ENCODE measurements at regions not wholly inside any gene's neighbourhood (a gene's known extent, or its start where the extent isn't known, plus 50 kb on each side); places are given as distances from the start of the nearest gene placed in this dataset.

- H3K9ac ChIP-seq (ENCODE audit: low read length in 2 of 2), result no peak overlapping the region
- H3K27ac ChIP-seq (ENCODE audit: low read length), result no peak overlapping the region
- no peaks in the 10 kb centered on the region for H3K4me1 ChIP-seq (ENCODE audit: control insufficient read depth, insufficient read depth, low read length)
- no peaks in the 10 kb centered on the region for H3K9me3 ChIP-seq (ENCODE audit: control insufficient read depth in 2 of 2, low read length in 2 of 2)
- H3K27me3 ChIP-seq (ENCODE audit: control insufficient read depth in 1 of 2, insufficient read depth in 2 of 2, low read length in 2 of 2), result no peaks in the 10 kb centered on the region
- H3K4me3 ChIP-seq (ENCODE audit: low read length in 2 of 2), result no peak overlapping the region
- no peaks in the 10 kb centered on the region for H3K36me3 ChIP-seq (ENCODE audit: control insufficient read depth in 2 of 2, insufficient read depth in 2 of 2, low read length in 2 of 2)
These were observed 1321.3 kb upstream of the SLC10A2 start for GRCh38 chr13:104387510-104387909.

- Histone ChIP-seq H3K27ac (ENCODE audit: low read length) (no peak overlapping the region), H3K4me1 (ENCODE audit: control insufficient read depth, insufficient read depth, low read length) (no peaks in the 10 kb centered on the region), H3K36me3 (ENCODE audit: control insufficient read depth in 2 of 2, insufficient read depth in 2 of 2, low read length in 2 of 2) (no peaks in the 10 kb centered on the region), H3K9me3 (ENCODE audit: control insufficient read depth in 2 of 2, low read length in 2 of 2) (no peaks in the 10 kb centered on the region), H3K27me3 (ENCODE audit: control insufficient read depth in 1 of 2, insufficient read depth in 2 of 2, low read length in 2 of 2) (no peaks in the 10 kb centered on the region), H3K9ac (ENCODE audit: low read length in 2 of 2) (no peak overlapping the region), H3K4me3 (ENCODE audit: low read length in 2 of 2) (no peak overlapping the region)
These were observed 1319.2 kb upstream of the SLC10A2 start for GRCh38 chr13:104385404-104385803.

- H3K9me3 ChIP-seq (ENCODE audit: control insufficient read depth in 2 of 2, low read length in 2 of 2), result no peaks in the 10 kb centered on the region
- H3K9ac ChIP-seq (ENCODE audit: low read length in 2 of 2), result no peak overlapping the region
- no peaks in the 10 kb centered on the region for H3K4me1 ChIP-seq (ENCODE audit: control insufficient read depth, insufficient read depth, low read length)
- no peak overlapping the region for H3K4me3 ChIP-seq (ENCODE audit: low read length in 2 of 2)
- no peaks in the 10 kb centered on the region for H3K36me3 ChIP-seq (ENCODE audit: control insufficient read depth in 2 of 2, insufficient read depth in 2 of 2, low read length in 2 of 2)
- no peaks in the 10 kb centered on the region for H3K27me3 ChIP-seq (ENCODE audit: control insufficient read depth in 1 of 2, insufficient read depth in 2 of 2, low read length in 2 of 2)
- H3K27ac ChIP-seq (ENCODE audit: low read length), result no peak overlapping the region
These were observed 1316.7 kb upstream of the SLC10A2 start for GRCh38 chr13:104382951-104383350.

GRCh38 chr13:104376588-104376987 is 1310.4 kb upstream of the SLC10A2 start:
- Histone ChIP-seq H3K27ac (ENCODE audit: low read length) (no peak overlapping the region), H3K4me3 (ENCODE audit: low read length in 2 of 2) (no peak overlapping the region), H3K27me3 (ENCODE audit: control insufficient read depth in 1 of 2, insufficient read depth in 2 of 2, low read length in 2 of 2) (no peaks in the 10 kb centered on the region), H3K36me3 (ENCODE audit: control insufficient read depth in 2 of 2, insufficient read depth in 2 of 2, low read length in 2 of 2) (no peaks in the 10 kb centered on the region), H3K4me1 (ENCODE audit: control insufficient read depth, insufficient read depth, low read length) (no peaks in the 10 kb centered on the region), H3K9me3 (ENCODE audit: control insufficient read depth in 2 of 2, low read length in 2 of 2) (no peaks in the 10 kb centered on the region), H3K9ac (ENCODE audit: low read length in 2 of 2) (no peak overlapping the region)

GRCh38 chr13:104375614-104376013 is 1309.4 kb upstream of the SLC10A2 start:
- Histone ChIP-seq H3K27me3 (ENCODE audit: control insufficient read depth in 1 of 2, insufficient read depth in 2 of 2, low read length in 2 of 2) (no peaks in the 10 kb centered on the region), H3K4me3 (ENCODE audit: low read length in 2 of 2) (no peak overlapping the region), H3K36me3 (ENCODE audit: control insufficient read depth in 2 of 2, insufficient read depth in 2 of 2, low read length in 2 of 2) (no peaks in the 10 kb centered on the region), H3K4me1 (ENCODE audit: control insufficient read depth, insufficient read depth, low read length) (no peaks in the 10 kb centered on the region), H3K9me3 (ENCODE audit: control insufficient read depth in 2 of 2, low read length in 2 of 2) (no peaks in the 10 kb centered on the region), H3K9ac (ENCODE audit: low read length in 2 of 2) (no peak overlapping the region), H3K27ac (ENCODE audit: low read length) (no peak overlapping the region)

GRCh38 chr13:104372095-104372655 is 1306.0 kb upstream of the SLC10A2 start:
- Histone ChIP-seq H3K4me3 (ENCODE audit: low read length in 2 of 2) (no peak overlapping the region), H3K27me3 (ENCODE audit: control insufficient read depth in 1 of 2, insufficient read depth in 2 of 2, low read length in 2 of 2) (no peaks in the 10 kb centered on the region), H3K27ac (ENCODE audit: low read length) (no peak overlapping the region), H3K4me1 (ENCODE audit: control insufficient read depth, insufficient read depth, low read length) (no peaks in the 10 kb centered on the region), H3K9me3 (ENCODE audit: control insufficient read depth in 2 of 2, low read length in 2 of 2) (no peaks in the 10 kb centered on the region), H3K36me3 (ENCODE audit: control insufficient read depth in 2 of 2, insufficient read depth in 2 of 2, low read length in 2 of 2) (no peaks in the 10 kb centered on the region), H3K9ac (ENCODE audit: low read length in 2 of 2) (no peak overlapping the region)

- peaks cover 0 to 2% of the 10 kb centered on the region in 2 donors for H3K9me3 ChIP-seq (ENCODE audit: control insufficient read depth in 2 of 2, low read length in 2 of 2)
- no peaks in the 10 kb centered on the region for H3K27me3 ChIP-seq (ENCODE audit: control insufficient read depth in 1 of 2, insufficient read depth in 2 of 2, low read length in 2 of 2)
- no peak overlapping the region for H3K9ac ChIP-seq (ENCODE audit: low read length in 2 of 2)
- no peak overlapping the region for H3K4me3 ChIP-seq (ENCODE audit: low read length in 2 of 2)
- no peak overlapping the region for H3K27ac ChIP-seq (ENCODE audit: low read length)
- no peaks in the 10 kb centered on the region for H3K36me3 ChIP-seq (ENCODE audit: control insufficient read depth in 2 of 2, insufficient read depth in 2 of 2, low read length in 2 of 2)
- H3K4me1 ChIP-seq (ENCODE audit: control insufficient read depth, insufficient read depth, low read length), result no peaks in the 10 kb centered on the region
These were observed 1299.2 kb upstream of the SLC10A2 start for GRCh38 chr13:104365430-104365829.

- Histone ChIP-seq H3K27ac (ENCODE audit: low read length) (no peak overlapping the region), H3K4me3 (ENCODE audit: low read length in 2 of 2) (no peak overlapping the region), H3K36me3 (ENCODE audit: control insufficient read depth in 2 of 2, insufficient read depth in 2 of 2, low read length in 2 of 2) (no peaks in the 10 kb centered on the region), H3K9ac (ENCODE audit: low read length in 2 of 2) (no peak overlapping the region), H3K4me1 (ENCODE audit: control insufficient read depth, insufficient read depth, low read length) (peaks cover 5% of the 10 kb centered on the region), H3K9me3 (ENCODE audit: control insufficient read depth in 2 of 2, low read length in 2 of 2) (peaks cover 0 to 2% of the 10 kb centered on the region in 2 donors), H3K27me3 (ENCODE audit: control insufficient read depth in 1 of 2, insufficient read depth in 2 of 2, low read length in 2 of 2) (no peaks in the 10 kb centered on the region)
These were observed 1291.6 kb upstream of the SLC10A2 start for GRCh38 chr13:104357672-104358354.

GRCh38 chr13:104357174-104357573 is 1291.0 kb upstream of the SLC10A2 start:
- H3K27me3 ChIP-seq (ENCODE audit: control insufficient read depth in 1 of 2, insufficient read depth in 2 of 2, low read length in 2 of 2), result no peaks in the 10 kb centered on the region
- no peaks in the 10 kb centered on the region for H3K36me3 ChIP-seq (ENCODE audit: control insufficient read depth in 2 of 2, insufficient read depth in 2 of 2, low read length in 2 of 2)
- no peak overlapping the region for H3K4me3 ChIP-seq (ENCODE audit: low read length in 2 of 2)
- H3K27ac ChIP-seq (ENCODE audit: low read length), result no peak overlapping the region
- H3K4me1 ChIP-seq (ENCODE audit: control insufficient read depth, insufficient read depth, low read length), result peaks cover 5% of the 10 kb centered on the region
- no peak overlapping the region for H3K9ac ChIP-seq (ENCODE audit: low read length in 2 of 2)
- no peaks in the 10 kb centered on the region for H3K9me3 ChIP-seq (ENCODE audit: control insufficient read depth in 2 of 2, low read length in 2 of 2)

- peaks cover 5% of the 10 kb centered on the region for H3K4me1 ChIP-seq (ENCODE audit: control insufficient read depth, insufficient read depth, low read length)
- no peak overlapping the region for H3K4me3 ChIP-seq (ENCODE audit: low read length in 2 of 2)
- no peaks in the 10 kb centered on the region for H3K9me3 ChIP-seq (ENCODE audit: control insufficient read depth in 2 of 2, low read length in 2 of 2)
- H3K36me3 ChIP-seq (ENCODE audit: control insufficient read depth in 2 of 2, insufficient read depth in 2 of 2, low read length in 2 of 2), result no peaks in the 10 kb centered on the region
- no peak overlapping the region for H3K9ac ChIP-seq (ENCODE audit: low read length in 2 of 2)
- H3K27ac ChIP-seq (ENCODE audit: low read length), result no peak overlapping the region
- no peaks in the 10 kb centered on the region for H3K27me3 ChIP-seq (ENCODE audit: control insufficient read depth in 1 of 2, insufficient read depth in 2 of 2, low read length in 2 of 2)
These were observed 1288.9 kb upstream of the SLC10A2 start for GRCh38 chr13:104355041-104355670.

- Histone ChIP-seq H3K9me3 (ENCODE audit: control insufficient read depth in 2 of 2, low read length in 2 of 2) (no peaks in the 10 kb centered on the region), H3K4me3 (ENCODE audit: low read length in 2 of 2) (no peak overlapping the region), H3K9ac (ENCODE audit: low read length in 2 of 2) (no peak overlapping the region), H3K36me3 (ENCODE audit: control insufficient read depth in 2 of 2, insufficient read depth in 2 of 2, low read length in 2 of 2) (no peaks in the 10 kb centered on the region), H3K27me3 (ENCODE audit: control insufficient read depth in 1 of 2, insufficient read depth in 2 of 2, low read length in 2 of 2) (no peaks in the 10 kb centered on the region), H3K4me1 (ENCODE audit: control insufficient read depth, insufficient read depth, low read length) (no peaks in the 10 kb centered on the region), H3K27ac (ENCODE audit: low read length) (no peak overlapping the region)
These were observed 1261.0 kb upstream of the SLC10A2 start for GRCh38 chr13:104327211-104327610.
